IPS-20b (cell line): ENCODE measurements at regions not wholly inside any gene's neighbourhood (a gene's known extent, or its start where the extent isn't known, plus 50 kb on each side); places are given as distances from the start of the nearest gene placed in this dataset.

Experiments
- H3K27ac ChIP-seq: one replicate; pipeline ENCODE4 v1.5.1; 2013; ENCODE audit warnings: low read length
- H3K27me3 ChIP-seq: 2 replicates; pipeline ENCODE4 v1.6.1; 2013; ENCODE audit warnings: mild to moderate bottlenecking, low read length, inconsistent platforms; ENCODE audit not compliant: insufficient read depth
- H3K36me3 ChIP-seq: 2 replicates; pipeline ENCODE4 v1.6.1; 2013; ENCODE audit warnings: low read depth, mild to moderate bottlenecking, inconsistent platforms, low read length, moderate library complexity; ENCODE audit not compliant: insufficient read depth
- H3K4me1 ChIP-seq: 2 replicates; pipeline ENCODE4 v1.6.1; 2013; ENCODE audit warnings: mild to moderate bottlenecking, control low read depth, inconsistent platforms, low read length, moderate library complexity; ENCODE audit not compliant: insufficient read depth
- H3K4me3 ChIP-seq: 2 replicates; pipeline ENCODE4 v1.5.1; 2013; ENCODE audit warnings: mild to moderate bottlenecking, low read length, inconsistent platforms
- H3K9ac ChIP-seq: 2 replicates; pipeline ENCODE4 v1.6.1; 2013; ENCODE audit warnings: low read depth, mild to moderate bottlenecking, inconsistent platforms, low read length, moderate library complexity
- H3K9me3 ChIP-seq: 2 replicates; pipeline ENCODE4 v1.6.1; 2013; ENCODE audit warnings: mild to moderate bottlenecking, low read depth, low read length, inconsistent platforms; ENCODE audit not compliant: insufficient read depth

DNA sequence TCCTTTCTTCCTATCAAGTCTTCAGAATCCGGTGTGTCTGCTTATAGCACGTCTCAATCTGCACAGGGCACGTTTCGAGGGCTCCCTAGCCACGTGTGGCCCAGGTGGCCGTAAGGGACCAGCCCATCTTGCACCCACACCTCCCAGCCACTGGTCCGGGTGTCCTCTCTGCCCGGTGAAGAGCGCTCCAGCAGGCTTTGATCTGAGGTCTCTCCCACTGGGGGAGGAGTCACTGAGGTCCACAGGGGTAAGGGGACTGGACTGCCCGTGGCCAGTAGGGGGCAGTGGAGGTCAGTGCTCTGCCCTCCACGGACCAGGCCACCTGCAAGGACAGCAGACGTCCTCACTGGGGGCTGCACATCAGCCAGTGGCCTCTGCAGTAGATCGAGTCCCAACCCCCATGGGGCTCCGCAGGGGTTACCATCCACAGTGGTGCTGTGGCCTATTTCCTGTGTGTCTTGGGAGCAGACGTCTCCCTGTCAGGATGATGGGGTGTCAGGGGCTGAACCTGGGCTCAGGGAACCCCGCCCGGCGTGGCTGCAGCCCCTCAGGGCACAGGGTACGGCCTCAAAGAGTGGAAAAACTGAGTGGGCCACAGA, 204.1 kb upstream of the CIBAR2 start:
- no peak overlapping the region for H3K9ac ChIP-seq
- H3K36me3 ChIP-seq, result no peaks in the 10 kb centered on the region
- no peaks in the 10 kb centered on the region for H3K9me3 ChIP-seq
- H3K27me3 ChIP-seq, result peaks cover 2% of the 10 kb centered on the region; the same call in 1 of the 2 replicates
- no peak overlapping the region for H3K27ac ChIP-seq
- no peak overlapping the region for H3K4me3 ChIP-seq
- H3K4me1 ChIP-seq, result peaks cover 14% of the 10 kb centered on the region; the same call in 1 of the 2 replicates

DNA sequence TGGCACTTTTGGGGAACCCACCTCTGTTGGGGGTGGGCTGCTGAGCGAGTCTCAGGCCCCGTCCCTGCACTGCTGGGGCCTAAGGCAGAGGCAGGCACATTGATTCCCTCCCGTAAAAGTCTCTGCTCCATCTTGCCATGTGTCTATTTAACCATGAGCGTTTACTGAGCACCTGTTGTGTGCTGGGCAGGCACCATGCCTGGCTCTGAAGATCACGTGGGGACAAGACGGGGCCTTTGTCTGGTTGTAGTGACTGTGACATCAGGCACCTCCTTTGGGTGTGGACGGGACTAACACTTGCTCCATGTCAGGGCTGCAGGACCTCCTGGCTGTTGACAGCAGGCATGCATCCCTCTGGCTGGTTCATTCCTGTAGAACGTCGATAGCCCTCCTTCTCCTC, 204.7 kb upstream of the CIBAR2 start:
- no peaks in the 10 kb centered on the region for H3K36me3 ChIP-seq
- H3K27me3 ChIP-seq, result no peaks in the 10 kb centered on the region; the same call in 1 of the 2 replicates
- H3K27ac ChIP-seq, result no peak overlapping the region
- H3K9me3 ChIP-seq, result no peaks in the 10 kb centered on the region
- no peak overlapping the region for H3K9ac ChIP-seq
- H3K4me3 ChIP-seq, result no peak overlapping the region
- peaks cover 11% of the 10 kb centered on the region; the same call in 1 of the 2 replicates for H3K4me1 ChIP-seq

DNA sequence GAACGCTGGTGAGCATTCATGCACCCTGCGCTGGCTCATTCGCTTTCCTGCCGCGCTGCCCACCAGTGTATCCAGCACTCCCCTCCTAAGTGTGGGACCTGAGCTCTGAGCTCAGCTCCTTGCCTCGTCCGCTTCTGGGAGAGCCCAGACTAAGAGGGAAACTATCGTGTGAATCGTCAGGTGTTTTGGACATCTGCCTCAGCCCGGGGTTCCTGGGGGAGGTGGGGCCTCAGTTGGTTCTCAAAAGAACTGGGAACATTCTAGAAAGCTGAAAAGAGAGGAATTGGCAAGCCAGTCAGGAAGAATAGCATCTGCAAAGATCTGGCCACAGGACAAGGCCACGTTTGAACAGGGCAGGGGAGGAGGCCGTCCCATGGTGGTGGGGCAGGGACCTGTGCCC, 205.4 kb upstream of the CIBAR2 start:
- Histone ChIP-seq H3K9me3 (no peaks in the 10 kb centered on the region), H3K27me3 (no peaks in the 10 kb centered on the region), H3K4me3 (no peak overlapping the region), H3K27ac (no peak overlapping the region), H3K4me1 (peaks cover 8% of the 10 kb centered on the region; the same call in 1 of the 2 replicates), H3K36me3 (no peaks in the 10 kb centered on the region), H3K9ac (no peak overlapping the region)

- no peak overlapping the region for H3K4me3 ChIP-seq
- no peaks in the 10 kb centered on the region for H3K27me3 ChIP-seq
- no peaks in the 10 kb centered on the region for H3K4me1 ChIP-seq
- H3K9ac ChIP-seq, result no peak overlapping the region
- no peaks in the 10 kb centered on the region for H3K9me3 ChIP-seq
- H3K27ac ChIP-seq, result no peak overlapping the region
- no peaks in the 10 kb centered on the region for H3K36me3 ChIP-seq
Measured at GRCh38 chr16:85319208-85319983, 207.1 kb upstream of the CIBAR2 start.

- Histone ChIP-seq H3K27me3 (no peaks in the 10 kb centered on the region), H3K36me3 (no peaks in the 10 kb centered on the region), H3K9ac (no peak overlapping the region), H3K9me3 (no peaks in the 10 kb centered on the region), H3K4me3 (no peak overlapping the region), H3K4me1 (no peaks in the 10 kb centered on the region), H3K27ac (no peak overlapping the region)
Measured at GRCh38 chr16:85319984-85320440, 207.7 kb upstream of the CIBAR2 start.

DNA sequence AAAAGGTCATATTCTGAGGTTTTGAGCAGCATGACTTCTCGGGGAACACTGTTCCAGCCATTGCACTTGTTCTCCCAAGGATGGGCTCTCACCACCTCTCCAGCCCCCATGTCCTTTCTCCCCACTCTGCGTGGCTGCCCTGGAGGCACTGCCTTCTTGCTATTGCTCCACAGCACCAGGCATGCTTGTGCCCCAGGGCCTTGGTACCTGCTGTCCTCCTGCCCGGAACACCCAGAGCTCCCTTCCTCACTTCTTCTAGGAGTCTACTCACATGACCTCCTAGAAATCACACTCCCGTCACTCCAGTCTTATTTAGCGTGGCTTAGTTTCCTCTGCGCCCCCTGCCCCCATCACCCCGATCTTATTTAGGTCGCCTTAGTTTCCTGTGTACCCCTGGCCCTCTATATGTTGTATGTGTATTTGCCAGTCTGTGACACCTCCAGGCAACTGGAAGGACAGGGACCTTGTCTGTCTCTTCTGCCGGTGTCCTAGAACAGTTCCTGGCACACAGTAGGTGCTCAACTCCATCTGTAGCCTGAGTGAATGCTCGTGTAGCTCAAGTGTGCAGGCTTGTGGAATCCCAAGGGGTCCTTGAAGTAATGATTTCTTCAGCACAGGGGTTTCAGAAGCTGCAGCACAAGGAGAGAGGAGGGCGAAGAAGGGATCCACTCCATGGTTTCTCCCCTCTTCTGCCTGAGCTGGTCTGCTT, 208.6 kb upstream of the CIBAR2 start:
- Histone ChIP-seq H3K9me3 (no peaks in the 10 kb centered on the region), H3K4me1 (no peaks in the 10 kb centered on the region), H3K9ac (no peak overlapping the region), H3K27me3 (no peaks in the 10 kb centered on the region), H3K4me3 (no peak overlapping the region), H3K27ac (no peak overlapping the region), H3K36me3 (no peaks in the 10 kb centered on the region)

GRCh38 chr16:85321509-85322271, 209.4 kb upstream of the CIBAR2 start:
- Histone ChIP-seq H3K4me1 (peaks cover 2% of the 10 kb centered on the region; the same call in 1 of the 2 replicates), H3K27ac (no peak overlapping the region), H3K27me3 (no peaks in the 10 kb centered on the region), H3K9me3 (no peaks in the 10 kb centered on the region), H3K36me3 (no peaks in the 10 kb centered on the region), H3K9ac (no peak overlapping the region), H3K4me3 (no peak overlapping the region)

- Histone ChIP-seq H3K36me3 (no peaks in the 10 kb centered on the region), H3K9me3 (no peaks in the 10 kb centered on the region), H3K9ac (no peak overlapping the region)
Measured at GRCh38 chr16:85323230-85323960, 211.1 kb upstream of the CIBAR2 start.

DNA sequence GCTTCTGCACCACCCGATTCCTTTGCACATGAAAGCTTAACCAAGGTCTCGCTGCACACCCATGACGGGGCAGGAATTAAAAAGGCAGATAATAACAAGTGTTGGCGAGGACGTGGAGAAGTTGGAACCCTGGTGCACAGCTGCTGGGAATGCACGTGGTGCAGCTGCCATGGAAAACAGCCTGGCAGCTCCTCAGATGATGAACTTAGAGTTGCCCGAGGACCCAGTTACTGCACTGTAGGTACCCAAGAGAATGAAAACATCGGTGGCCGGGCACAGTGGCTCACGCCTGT, 211.6 kb upstream of the CIBAR2 start:
- no peaks in the 10 kb centered on the region for H3K9me3 ChIP-seq
- no peak overlapping the region for H3K9ac ChIP-seq
- H3K27me3 ChIP-seq, result peaks cover 7% of the 10 kb centered on the region; the same call in 1 of the 2 replicates
- H3K27ac ChIP-seq, result no peak overlapping the region
- H3K36me3 ChIP-seq, result no peaks in the 10 kb centered on the region
- H3K4me1 ChIP-seq, result peaks cover 7% of the 10 kb centered on the region; the same call in 1 of the 2 replicates
- H3K4me3 ChIP-seq, result no peak overlapping the region

More at GRCh38 chr16:85323230-85323960, 211.1 kb upstream of the CIBAR2 start:
- Histone ChIP-seq H3K27me3 (peaks cover 7% of the 10 kb centered on the region; the same call in 1 of the 2 replicates), H3K27ac (no peak overlapping the region), H3K4me1 (peaks cover 7% of the 10 kb centered on the region; the same call in 1 of the 2 replicates), H3K4me3 (no peak overlapping the region)

GRCh38 chr16:85324488-85324887, 212.2 kb upstream of the CIBAR2 start:
- peaks cover 7% of the 10 kb centered on the region; the same call in 1 of the 2 replicates for H3K27me3 ChIP-seq
- H3K27ac ChIP-seq, result no peak overlapping the region
- H3K4me3 ChIP-seq, result no peak overlapping the region
- no peaks in the 10 kb centered on the region for H3K9me3 ChIP-seq
- H3K9ac ChIP-seq, result no peak overlapping the region
- no peaks in the 10 kb centered on the region for H3K36me3 ChIP-seq
- peaks cover 11% of the 10 kb centered on the region; the same call in 1 of the 2 replicates for H3K4me1 ChIP-seq
